ENCODE measurements at regions not wholly inside any gene's neighbourhood (a gene's known extent, or its start where the extent isn't known, plus 50 kb on each side); places are given as distances from the start of the nearest gene placed in this dataset.
A peak's percentile ranks its signal among the peaks of the same experiment; 100 is the strongest.

- Histone ChIP-seq H3K36me3 (ENCODE audit: low read depth, low read length) (no peaks in the 10 kb centered on the region), H3K9me3 (ENCODE audit: low read length) (no peaks in the 10 kb centered on the region), H3K4me2 (ENCODE audit: low read length) (peak overlapping the region; percentile 50), H4K20me1 (ENCODE audit: low read length) (no peaks in the 10 kb centered on the region), H3K4me1 (ENCODE audit: insufficient read depth, low read length) (peaks cover 45% of the 10 kb centered on the region), H2AFZ (ENCODE audit: low read length) (no peak overlapping the region), H3F3A (ENCODE audit: low read length, unreplicated experiment) (peaks cover 7% of the 10 kb centered on the region), H3K4me3 (ENCODE audit: low read length) (no peak overlapping the region), H3K27me3 (ENCODE audit: low read length) (no peaks in the 10 kb centered on the region), H3K79me2 (ENCODE audit: low read length) (no peaks in the 10 kb centered on the region), H3K9me2 (replicated peaks; ENCODE audit: low read length) (no peaks in the 10 kb centered on the region), H3K9ac (ENCODE audit: low read length) (peak overlapping the region; percentile 0; the same call in 1 of the 2 replicates), H3K27ac (ENCODE audit: low read length) (peak overlapping the region; percentile 73)
- ChIA-PET CTCF (no interaction called here), POLR2A (ENCODE audit: unreplicated experiment) (interaction anchor here (0.6 kb wide), 1 partner anchor 131 kb away, joined by 6 read pairs; no protein-coding TSS in a partner anchor)
- BruUV-seq (replicated peaks): no TSS peak
- TF ChIP-seq, protein P1, sequence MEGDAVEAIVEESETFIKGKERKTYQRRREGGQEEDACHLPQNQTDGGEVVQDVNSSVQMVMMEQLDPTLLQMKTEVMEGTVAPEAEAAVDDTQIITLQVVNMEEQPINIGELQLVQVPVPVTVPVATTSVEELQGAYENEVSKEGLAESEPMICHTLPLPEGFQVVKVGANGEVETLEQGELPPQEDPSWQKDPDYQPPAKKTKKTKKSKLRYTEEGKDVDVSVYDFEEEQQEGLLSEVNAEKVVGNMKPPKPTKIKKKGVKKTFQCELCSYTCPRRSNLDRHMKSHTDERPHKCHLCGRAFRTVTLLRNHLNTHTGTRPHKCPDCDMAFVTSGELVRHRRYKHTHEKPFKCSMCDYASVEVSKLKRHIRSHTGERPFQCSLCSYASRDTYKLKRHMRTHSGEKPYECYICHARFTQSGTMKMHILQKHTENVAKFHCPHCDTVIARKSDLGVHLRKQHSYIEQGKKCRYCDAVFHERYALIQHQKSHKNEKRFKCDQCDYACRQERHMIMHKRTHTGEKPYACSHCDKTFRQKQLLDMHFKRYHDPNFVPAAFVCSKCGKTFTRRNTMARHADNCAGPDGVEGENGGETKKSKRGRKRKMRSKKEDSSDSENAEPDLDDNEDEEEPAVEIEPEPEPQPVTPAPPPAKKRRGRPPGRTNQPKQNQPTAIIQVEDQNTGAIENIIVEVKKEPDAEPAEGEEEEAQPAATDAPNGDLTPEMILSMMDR (conservative IDR thresholded peaks at IDR 0.05; ENCODE audit: low read depth, low read length): no peak
- no peak for TF ChIP-seq EZH2 (IDR thresholded peaks at IDR 0.05; ENCODE audit: low read length, unreplicated experiment)
- TF ChIP-seq EZH2phosphoT487 (IDR thresholded peaks at IDR 0.05; ENCODE audit: borderline replicate concordance, low read length): no peak
- ATAC-seq (peak; percentile 89), DNase-seq (peak; percentile 99)
- intact Hi-C loops (cut with micrococcal nuclease): loop anchor here (2.0 to 10.0 kb wide), 5 partner anchors 69 to 353 kb away; no protein-coding TSS in a partner anchor
These were observed 129.7 kb downstream of the DUSP10 start for GRCh38 chr1:221612047-221612777.

DNA sequence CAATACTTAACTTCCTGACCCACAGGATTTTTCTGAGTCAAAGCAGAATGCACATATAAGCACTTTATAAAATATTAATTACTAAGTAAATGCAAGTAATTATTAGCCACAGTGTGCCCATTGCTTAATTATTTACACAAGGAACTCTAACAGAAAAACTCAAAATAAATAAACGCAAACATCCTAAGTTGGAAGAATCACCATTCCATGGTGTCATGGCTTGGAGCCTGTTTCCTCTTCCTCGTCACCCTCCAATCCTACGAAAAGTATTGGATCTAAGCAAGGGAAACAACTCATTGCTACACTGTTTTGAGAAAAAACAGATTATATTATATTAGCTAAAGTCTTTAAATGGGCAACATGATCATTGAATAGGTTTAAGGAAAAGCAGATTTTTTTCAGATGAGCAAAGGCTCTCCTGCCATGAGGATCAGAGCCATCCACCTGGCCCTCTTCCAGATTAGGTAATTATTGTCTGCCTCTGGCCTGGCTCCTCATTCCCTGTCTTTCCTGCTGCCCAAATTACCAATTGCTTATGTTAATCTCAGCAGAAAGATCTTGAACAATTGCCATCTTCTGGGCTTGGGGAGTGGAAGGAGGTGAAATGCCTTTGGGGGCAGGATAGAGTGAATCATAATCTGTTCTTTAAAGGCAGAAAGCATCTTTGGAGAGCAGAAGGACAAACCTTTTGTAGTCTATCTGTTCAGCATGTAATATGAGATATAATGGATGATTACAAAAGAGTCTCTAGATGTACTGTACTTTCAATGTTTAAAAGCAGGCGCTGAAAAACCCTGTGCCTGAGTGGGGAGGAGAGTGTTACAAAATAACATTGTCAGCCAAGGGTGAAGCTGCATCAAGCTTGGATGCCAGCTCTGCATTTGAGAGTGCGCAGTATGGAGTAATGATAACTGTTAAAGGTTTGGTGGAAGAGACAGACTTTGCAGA, 121.2 kb downstream of the DUSP10 start:
- peak; percentile 61 for DNase-seq
- peak; percentile 29; the same call in 1 of the 2 replicates for ATAC-seq
- no peaks in the 10 kb centered on the region for H3K36me3 ChIP-seq (ENCODE audit: low read depth, low read length)
- no peaks in the 10 kb centered on the region for H3K27me3 ChIP-seq (ENCODE audit: low read length)
- no peaks in the 10 kb centered on the region for H3K79me2 ChIP-seq (ENCODE audit: low read length)
- no peaks in the 10 kb centered on the region for H4K20me1 ChIP-seq (ENCODE audit: low read length)
- no peak overlapping the region for H3K27ac ChIP-seq (ENCODE audit: low read length)
- H3K4me2 ChIP-seq (ENCODE audit: low read length): no peak overlapping the region; the same call in 1 of the 2 replicates
- H3K9me2 ChIP-seq (replicated peaks; ENCODE audit: low read length): no peaks in the 10 kb centered on the region
- H2AFZ ChIP-seq (ENCODE audit: low read length): 0 out of 2 replicates have a peak overlapping the region, but pooled peaks have one; percentile 11
- no peaks in the 10 kb centered on the region for H3K9me3 ChIP-seq (ENCODE audit: low read length)
- H3K4me1 ChIP-seq (ENCODE audit: insufficient read depth, low read length): peaks cover 8% of the 10 kb centered on the region
- no peak overlapping the region for H3K4me3 ChIP-seq (ENCODE audit: low read length)
- ChIA-PET CTCF (no interaction called here), POLR2A (ENCODE audit: unreplicated experiment) (no interaction called here)
- no TSS peak for BruUV-seq (replicated peaks)
- no peak overlapping the region for H3K9ac ChIP-seq (ENCODE audit: low read length)
- TF ChIP-seq EZH2 (IDR thresholded peaks at IDR 0.05; ENCODE audit: low read length, unreplicated experiment) (no peak), EZH2phosphoT487 (IDR thresholded peaks at IDR 0.05; ENCODE audit: borderline replicate concordance, low read length) (no peak)
- TF ChIP-seq, protein P1 (conservative IDR thresholded peaks at IDR 0.05; ENCODE audit: low read depth, low read length): no peak
- H3F3A ChIP-seq (ENCODE audit: low read length, unreplicated experiment): no peaks in the 10 kb centered on the region
- intact Hi-C loops (cut with micrococcal nuclease): loop anchor here (1.0 kb wide), 1 partner anchor 38 kb away; no protein-coding TSS in a partner anchor

All from PC-3 (cell line).